ENCODE measurements at regions not wholly inside any gene's neighbourhood (a gene's known extent, or its start where the extent isn't known, plus 50 kb on each side); places are given as distances from the start of the nearest gene placed in this dataset.

- H3K36me3 ChIP-seq (ENCODE audit: control insufficient read depth, insufficient read depth, low read length): peaks cover 1% of the 10 kb centered on the region
- FAIRE-seq (no peak), DNase-seq (ENCODE audit: low read depth) (no peak)
- no peak overlapping the region for H3K4me3 ChIP-seq (ENCODE audit: low read depth, low read length)
- TF ChIP-seq, protein P1, sequence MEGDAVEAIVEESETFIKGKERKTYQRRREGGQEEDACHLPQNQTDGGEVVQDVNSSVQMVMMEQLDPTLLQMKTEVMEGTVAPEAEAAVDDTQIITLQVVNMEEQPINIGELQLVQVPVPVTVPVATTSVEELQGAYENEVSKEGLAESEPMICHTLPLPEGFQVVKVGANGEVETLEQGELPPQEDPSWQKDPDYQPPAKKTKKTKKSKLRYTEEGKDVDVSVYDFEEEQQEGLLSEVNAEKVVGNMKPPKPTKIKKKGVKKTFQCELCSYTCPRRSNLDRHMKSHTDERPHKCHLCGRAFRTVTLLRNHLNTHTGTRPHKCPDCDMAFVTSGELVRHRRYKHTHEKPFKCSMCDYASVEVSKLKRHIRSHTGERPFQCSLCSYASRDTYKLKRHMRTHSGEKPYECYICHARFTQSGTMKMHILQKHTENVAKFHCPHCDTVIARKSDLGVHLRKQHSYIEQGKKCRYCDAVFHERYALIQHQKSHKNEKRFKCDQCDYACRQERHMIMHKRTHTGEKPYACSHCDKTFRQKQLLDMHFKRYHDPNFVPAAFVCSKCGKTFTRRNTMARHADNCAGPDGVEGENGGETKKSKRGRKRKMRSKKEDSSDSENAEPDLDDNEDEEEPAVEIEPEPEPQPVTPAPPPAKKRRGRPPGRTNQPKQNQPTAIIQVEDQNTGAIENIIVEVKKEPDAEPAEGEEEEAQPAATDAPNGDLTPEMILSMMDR (IDR thresholded peaks at IDR 0.05; ENCODE audit: insufficient read depth, low read length, severe bottlenecking): no peak
- no peaks in the 10 kb centered on the region for H3K27me3 ChIP-seq (ENCODE audit: control insufficient read depth, insufficient read depth, low read length)
These were observed 107.1 kb downstream of the HFE start for GRCh38 chr6:26194329-26194701.

DNA sequence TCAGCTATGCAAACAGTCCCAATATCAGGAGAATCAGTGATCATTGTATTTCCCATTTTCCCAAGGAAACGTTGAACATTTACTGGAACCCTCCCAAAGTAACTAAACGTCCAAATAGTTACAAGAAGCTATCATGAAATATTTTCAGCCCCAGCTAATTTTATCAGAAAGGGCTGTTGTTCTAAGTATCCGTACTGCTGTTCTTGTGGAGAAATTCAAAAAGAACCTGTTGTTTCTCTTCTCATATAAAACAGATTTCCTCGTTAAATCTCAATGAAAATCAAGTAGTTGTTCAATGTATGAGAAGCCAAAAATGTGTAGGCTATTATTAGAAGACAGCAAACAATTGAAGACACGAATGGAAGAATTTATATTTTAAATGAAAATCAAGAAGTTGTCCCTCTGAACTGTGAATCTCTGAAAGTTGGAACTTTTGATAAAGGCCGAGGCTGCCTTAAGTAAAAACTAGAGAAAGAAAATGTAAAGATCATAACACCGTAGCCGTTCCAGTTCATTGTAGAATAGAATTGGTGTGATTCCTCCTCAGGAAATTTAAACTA, 107.7 kb downstream of the HFE start:
- no peak for DNase-seq (ENCODE audit: low read depth)

DNA sequence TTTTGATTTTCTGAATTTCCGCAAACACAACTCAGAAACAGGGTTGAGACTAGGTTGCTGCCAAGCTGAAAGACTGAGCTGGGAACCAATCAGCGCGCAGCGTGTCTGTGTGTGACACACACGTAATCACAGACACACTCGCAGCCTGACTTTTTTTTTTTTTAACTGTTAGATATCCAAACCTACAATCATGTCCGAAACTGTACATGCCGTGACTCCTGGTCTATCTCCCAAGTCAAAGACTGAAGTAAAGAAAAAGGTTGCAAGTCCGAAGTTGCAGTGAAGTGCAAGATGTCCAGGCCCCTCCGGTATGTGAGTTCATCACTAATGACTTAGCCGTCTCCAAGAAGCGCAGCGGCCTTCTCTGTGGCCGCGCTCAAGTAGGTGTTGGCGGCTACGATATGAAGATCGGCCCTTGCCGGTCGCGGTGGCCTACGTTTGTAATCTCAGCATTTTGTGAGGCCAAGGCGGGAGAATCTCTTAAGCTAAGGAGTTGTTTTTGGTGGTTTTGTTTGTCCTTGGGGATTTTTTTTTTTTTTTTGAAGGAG, 108.2 kb downstream of the HFE start:
- Histone ChIP-seq H3K4me3 (ENCODE audit: low read depth, low read length) (peak overlapping the region; percentile 84), H3K27me3 (ENCODE audit: control insufficient read depth, insufficient read depth, low read length) (no peaks in the 10 kb centered on the region), H3K36me3 (ENCODE audit: control insufficient read depth, insufficient read depth, low read length) (peaks cover 1% of the 10 kb centered on the region)
- TF ChIP-seq, protein P1 (IDR thresholded peaks at IDR 0.05; ENCODE audit: insufficient read depth, low read length, severe bottlenecking): no peak
- FAIRE-seq: no peak
- DNase-seq (ENCODE audit: low read depth): peak; percentile 92

More for the DNA sequence above, 107.7 kb downstream of the HFE start:
- peaks cover 1% of the 10 kb centered on the region for H3K36me3 ChIP-seq (ENCODE audit: control insufficient read depth, insufficient read depth, low read length)
- H3K4me3 ChIP-seq (ENCODE audit: low read depth, low read length): peak overlapping the region; percentile 84
- H3K27me3 ChIP-seq (ENCODE audit: control insufficient read depth, insufficient read depth, low read length): no peaks in the 10 kb centered on the region
- no peak for FAIRE-seq
- TF ChIP-seq, protein P1 (IDR thresholded peaks at IDR 0.05; ENCODE audit: insufficient read depth, low read length, severe bottlenecking): no peak

DNA sequence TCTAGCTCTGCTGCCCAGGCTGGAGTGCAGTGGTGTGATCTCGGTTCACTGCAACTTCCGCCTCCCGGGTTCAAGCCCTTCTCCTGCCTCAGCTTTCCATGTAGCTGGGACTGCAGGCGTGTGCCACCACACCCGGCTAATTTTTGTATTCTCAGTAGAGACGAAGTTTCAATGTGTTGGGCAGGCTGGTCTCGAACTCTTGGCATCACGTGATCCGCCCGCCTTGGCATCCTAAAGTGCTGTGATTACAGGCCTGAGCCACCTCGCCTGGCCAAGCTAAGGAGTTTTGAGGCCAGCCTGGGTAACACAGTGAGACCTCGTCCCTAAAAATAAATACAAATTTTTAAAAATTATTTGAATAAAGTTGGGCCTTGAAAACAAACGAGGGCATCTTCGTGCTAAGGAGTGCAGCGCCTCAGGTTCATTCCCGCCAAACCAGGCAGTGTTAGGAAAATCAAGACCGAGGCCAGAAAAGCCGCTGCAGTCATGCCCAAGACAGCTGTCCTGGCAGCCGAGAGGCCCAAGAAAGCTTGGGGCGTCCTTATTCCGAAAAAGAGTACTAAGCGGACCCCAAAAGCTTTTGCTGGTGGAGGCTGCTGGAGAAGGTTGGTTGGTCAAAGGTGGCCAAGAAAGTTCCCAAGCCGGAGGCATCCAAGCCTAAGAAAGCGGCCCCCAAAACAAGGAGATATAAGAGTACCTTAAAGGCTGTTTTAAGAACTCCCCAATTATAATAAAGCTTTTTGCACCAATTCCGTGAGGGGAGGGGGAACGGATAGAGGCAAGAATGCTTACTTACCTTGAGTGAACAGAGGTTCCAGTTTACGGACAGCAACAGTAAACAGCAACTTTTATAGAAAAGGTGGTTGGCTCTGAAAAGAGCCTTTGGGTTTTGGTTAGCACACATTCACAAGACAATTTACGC, 109.0 kb downstream of the HFE start:
- Histone ChIP-seq H3K36me3 (ENCODE audit: control insufficient read depth, insufficient read depth, low read length) (peaks cover 1% of the 10 kb centered on the region), H3K27me3 (ENCODE audit: control insufficient read depth, insufficient read depth, low read length) (no peaks in the 10 kb centered on the region), H3K4me3 (ENCODE audit: low read depth, low read length) (peak overlapping the region; percentile 84)
- DNase-seq (ENCODE audit: low read depth): no peak
- no peak for FAIRE-seq
- TF ChIP-seq, protein P1 (IDR thresholded peaks at IDR 0.05; ENCODE audit: insufficient read depth, low read length, severe bottlenecking): no peak

DNA sequence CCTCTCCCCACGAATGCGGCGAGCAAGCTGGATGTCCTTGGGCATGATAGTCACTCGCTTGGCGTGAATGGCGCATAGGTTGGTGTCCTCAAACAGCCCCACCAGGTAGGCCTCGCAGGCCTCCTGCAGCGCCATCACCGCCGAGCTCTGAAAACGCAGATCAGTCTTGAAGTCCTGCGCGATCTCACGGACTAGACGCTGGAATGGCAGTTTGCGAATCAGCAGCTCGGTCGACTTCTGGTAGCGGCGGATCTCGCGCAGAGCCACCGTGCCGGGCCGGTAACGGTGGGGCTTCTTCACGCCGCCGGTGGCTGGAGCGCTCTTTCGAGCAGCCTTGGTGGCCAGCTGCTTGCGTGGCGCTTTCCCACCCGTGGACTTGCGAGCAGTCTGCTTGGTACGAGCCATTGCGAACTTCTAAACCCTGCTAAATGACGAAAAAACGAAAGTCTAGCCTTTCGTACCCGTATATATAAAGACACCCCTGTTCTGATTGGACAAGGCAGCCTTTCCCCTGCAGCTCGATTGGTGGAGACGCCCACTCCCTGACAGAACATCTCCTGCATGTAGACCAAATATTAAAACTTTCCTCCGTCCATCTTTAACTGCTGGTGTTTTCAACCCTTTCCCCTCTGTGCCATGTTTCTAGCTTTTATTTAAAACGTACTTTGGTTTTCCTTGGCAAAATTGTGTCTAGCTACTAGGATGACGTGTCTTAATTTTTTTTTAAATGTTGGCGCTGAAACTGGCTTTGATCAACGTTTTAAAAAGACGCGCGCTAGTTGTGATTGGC, 109.8 kb downstream of the HFE start:
- no peaks in the 10 kb centered on the region for H3K27me3 ChIP-seq (ENCODE audit: control insufficient read depth, insufficient read depth, low read length)
- TF ChIP-seq, protein P1 (IDR thresholded peaks at IDR 0.05; ENCODE audit: insufficient read depth, low read length, severe bottlenecking): peak; percentile 21
- DNase-seq (ENCODE audit: low read depth) (peak; percentile 82), FAIRE-seq (no peak)
- H3K36me3 ChIP-seq (ENCODE audit: control insufficient read depth, insufficient read depth, low read length): peaks cover 1% of the 10 kb centered on the region
- peak overlapping the region; percentile 84 for H3K4me3 ChIP-seq (ENCODE audit: low read depth, low read length)
